ENCODE measurements at regions not wholly inside any gene's neighbourhood (a gene's known extent, or its start where the extent isn't known, plus 50 kb on each side); places are given as distances from the start of the nearest gene placed in this dataset.

DNA sequence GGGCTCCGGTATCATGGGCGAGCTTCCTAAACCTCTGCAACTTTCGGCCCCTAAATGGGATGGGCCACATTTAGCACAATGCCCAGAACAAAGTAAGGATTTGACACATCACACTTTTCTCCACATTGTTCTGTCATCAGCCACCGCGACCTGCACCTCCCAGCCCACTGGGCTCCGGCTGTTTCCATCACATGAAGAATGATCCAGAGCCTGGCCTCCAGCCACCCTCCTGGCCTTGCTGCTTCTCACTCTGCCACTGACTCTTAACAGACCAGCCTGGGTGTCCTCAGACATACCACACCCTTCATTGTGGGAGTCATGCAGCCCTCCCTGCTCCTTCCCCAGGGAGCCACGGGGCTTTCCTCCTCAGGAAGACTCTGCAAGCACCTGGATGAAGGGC, 113.7 kb downstream of the IGLL1 start:
- TF ChIP-seq, protein P1, sequence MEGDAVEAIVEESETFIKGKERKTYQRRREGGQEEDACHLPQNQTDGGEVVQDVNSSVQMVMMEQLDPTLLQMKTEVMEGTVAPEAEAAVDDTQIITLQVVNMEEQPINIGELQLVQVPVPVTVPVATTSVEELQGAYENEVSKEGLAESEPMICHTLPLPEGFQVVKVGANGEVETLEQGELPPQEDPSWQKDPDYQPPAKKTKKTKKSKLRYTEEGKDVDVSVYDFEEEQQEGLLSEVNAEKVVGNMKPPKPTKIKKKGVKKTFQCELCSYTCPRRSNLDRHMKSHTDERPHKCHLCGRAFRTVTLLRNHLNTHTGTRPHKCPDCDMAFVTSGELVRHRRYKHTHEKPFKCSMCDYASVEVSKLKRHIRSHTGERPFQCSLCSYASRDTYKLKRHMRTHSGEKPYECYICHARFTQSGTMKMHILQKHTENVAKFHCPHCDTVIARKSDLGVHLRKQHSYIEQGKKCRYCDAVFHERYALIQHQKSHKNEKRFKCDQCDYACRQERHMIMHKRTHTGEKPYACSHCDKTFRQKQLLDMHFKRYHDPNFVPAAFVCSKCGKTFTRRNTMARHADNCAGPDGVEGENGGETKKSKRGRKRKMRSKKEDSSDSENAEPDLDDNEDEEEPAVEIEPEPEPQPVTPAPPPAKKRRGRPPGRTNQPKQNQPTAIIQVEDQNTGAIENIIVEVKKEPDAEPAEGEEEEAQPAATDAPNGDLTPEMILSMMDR (IDR thresholded peaks at IDR 0.05; ENCODE audit: insufficient read depth, low read length, poor library complexity, severe bottlenecking): no peak
- TF ChIP-seq EZH2phosphoT487 (conservative IDR thresholded peaks at IDR 0.05; ENCODE audit: low read length): no peak
